Fibroblast of lung (primary cell): ENCODE measurements at regions not wholly inside any gene's neighbourhood (a gene's known extent, or its start where the extent isn't known, plus 50 kb on each side); places are given as distances from the start of the nearest gene placed in this dataset.

Experiments used
- CTCF ChIP-seq, 2 donors: IDR thresholded peaks in 1 of 2; conservative IDR thresholded peaks in 1 of 2; 1 replicate in 1 of 2; 2 replicates in 1 of 2; pipeline ENCODE4 v1.5.1; 2011 to 2012; ENCODE audit warnings: low read length in 2 of 2, control low read depth in 1 of 2, inconsistent platforms in 1 of 2, low read depth in 1 of 2, mild to moderate bottlenecking in 1 of 2
- EZH2 ChIP-seq: IDR thresholded peaks from 2 replicates; pipeline ENCODE4 v1.5.1; 2012; ENCODE audit warnings: low read length, control low read depth, mild to moderate bottlenecking; ENCODE audit errors: missing control alignments

- no peak for TF ChIP-seq EZH2
- TF ChIP-seq CTCF (conservative IDR thresholded peaks at IDR 0.05 in 1 of 2, IDR thresholded peaks at IDR 0.05 in 1 of 2; ENCODE audit: low read depth in 1 of 2, low read length in 2 of 2) = no peak
These were observed 499.0 kb upstream of the CHAC2 start for GRCh38 chr2:53268626-53269025.
